Esophagus squamous epithelium (tissue), 5 donors: ENCODE measurements at regions not wholly inside any gene's neighbourhood (a gene's known extent, or its start where the extent isn't known, plus 50 kb on each side); places are given as distances from the start of the nearest gene placed in this dataset.

Experiments
- DNase-seq: peaks from one replicate; lab custom pipeline; 2025; lab: John Stamatoyannopoulos, UW
- H3K27ac ChIP-seq, 4 donors: fragments of 200-600 bp; sonication (generic); one replicate each; pipeline ENCODE4 v1.5.1; 2016 to 2019; ENCODE audit warnings: mild to moderate bottlenecking in 1 of 4
- H3K27me3 ChIP-seq, 4 donors: fragments of 200-600 bp; sonication (generic); 1 replicate in 3 of 4; 2 replicates in 1 of 4; pipeline versions ENCODE4 v1.5.1 to v1.6.0; 2017 to 2021; ENCODE audit warnings: antibody characterized with exemption in 1 of 4
- H3K36me3 ChIP-seq, 3 donors: fragments of 200-600 bp; sonication (generic); one replicate each; pipeline ENCODE4 v1.5.1; 2016 to 2019
- H3K4me1 ChIP-seq, 3 donors: fragments of 200-600 bp; sonication (generic); one replicate each; pipeline ENCODE4 v1.5.1; 2017 to 2019
- H3K4me3 ChIP-seq, 4 donors: fragments of 200-600 bp; sonication (generic); 1 replicate in 3 of 4; 2 replicates in 1 of 4; pipeline ENCODE4 v1.5.1; 2016 to 2019; ENCODE audit warnings: mild to moderate bottlenecking in 2 of 4, moderate library complexity in 1 of 4
- H3K9me3 ChIP-seq, 3 donors: fragments of 200-600 bp; sonication (generic); one replicate each; pipeline ENCODE4 v1.5.1; 2016 to 2019
- CTCF ChIP-seq, 6 experiments: fragments of 450-650 bp in 4 of 6; fragments of 200-600 bp in 2 of 6; sonication (generic) in 2 of 6; IDR thresholded peaks; one replicate each; pipeline ENCODE4 v1.5.1; 2016 to 2019; ENCODE audit warnings: antibody characterized with exemption in 6 of 6, mild to moderate bottlenecking in 4 of 6, moderate library complexity in 4 of 6
- POLR2A ChIP-seq, 4 donors: fragments of 450-650 bp; IDR thresholded peaks; one replicate each; pipeline ENCODE4 v1.6.1; 2017; ENCODE audit warnings: antibody characterized with exemption in 4 of 4, mild to moderate bottlenecking in 4 of 4, moderate library complexity in 3 of 4
- WGBS, 2 donors: methylation state at CpG; one replicate each; pipeline ENCODE4 v1.1.5; 2018; 5-methylcytosine and 5-hydroxymethylcytosine counted together
- intact Hi-C: fragments of 100-400 bp; cut with DNase I; formaldehyde crosslinking; loops from one replicate; pipeline ENCODE4 v1.15.0; 2022
- donor health status: DM: yes; HTN: yes; CAD: no.

GRCh38 chr6:95489185-95489863 is 88.0 kb upstream of the MANEA start:
- Histone ChIP-seq H3K27ac (no peak overlapping the region), H3K36me3 (no peaks in the 10 kb centered on the region), H3K4me3 (no peak overlapping the region), H3K27me3 (no peaks in the 10 kb centered on the region), H3K4me1 (no peaks in the 10 kb centered on the region), H3K9me3 (no peaks in the 10 kb centered on the region)
- WGBS, 2 donors, result 14 to 27% methylated on average over 3 of the region's 3 CpGs
- DNase-seq, result no peak
- TF ChIP-seq CTCF (IDR thresholded peaks at IDR 0.05), result no peak
- no peak for TF ChIP-seq POLR2A (IDR thresholded peaks at IDR 0.05)
- intact Hi-C loops, result no loop called here

- Histone ChIP-seq H3K9me3 (peaks cover 0 to 9% (median 0%) of the 10 kb centered on the region in 3 donors), H3K36me3 (no peaks in the 10 kb centered on the region), H3K27ac (no peak overlapping the region), H3K4me1 (no peaks in the 10 kb centered on the region), H3K4me3 (no peak overlapping the region), H3K27me3 (no peaks in the 10 kb centered on the region)
- TF ChIP-seq POLR2A (IDR thresholded peaks at IDR 0.05), result no peak
- no peak for DNase-seq
- intact Hi-C loops, result no loop called here
- 84 to 89% methylated on average over 2 to 6 of the region's 28 CpGs for WGBS, 2 donors
Measured at GRCh38 chr6:95496769-95497426, 80.4 kb upstream of the MANEA start.

GRCh38 chr6:95501032-95501904 is 76.1 kb upstream of the MANEA start:
- intact Hi-C loops, result no loop called here
- Histone ChIP-seq H3K4me1 (no peaks in the 10 kb centered on the region), H3K4me3 (no peak overlapping the region), H3K27ac (no peak overlapping the region), H3K9me3 (peaks cover 0 to 13% (median 3%) of the 10 kb centered on the region in 3 donors), H3K36me3 (no peaks in the 10 kb centered on the region), H3K27me3 (no peaks in the 10 kb centered on the region)
- 75 to 87% methylated on average over 3 of the region's 4 CpGs for WGBS, 2 donors
- no peak for DNase-seq
- no peak for TF ChIP-seq CTCF (IDR thresholded peaks at IDR 0.05)

GRCh38 chr6:95503568-95503967 is 73.8 kb upstream of the MANEA start:
- peaks cover 0 to 4% (median 3%) of the 10 kb centered on the region in 3 donors for H3K9me3 ChIP-seq
- intact Hi-C loops, result no loop called here

GRCh38 chr6:95511404-95511803 is 65.9 kb upstream of the MANEA start:
- H3K27me3 ChIP-seq, result no peaks in the 10 kb centered on the region
- no peak overlapping the region for H3K4me3 ChIP-seq
- H3K9me3 ChIP-seq, result no peaks in the 10 kb centered on the region
- no peak for DNase-seq
- TF ChIP-seq CTCF (IDR thresholded peaks at IDR 0.05) (no peak), POLR2A (IDR thresholded peaks at IDR 0.05) (no peak)
- H3K4me1 ChIP-seq, result no peaks in the 10 kb centered on the region
- WGBS, 2 donors, result 34 to 37% methylated on average over 4 of the region's 4 CpGs
- no peaks in the 10 kb centered on the region for H3K36me3 ChIP-seq
- intact Hi-C loops, result no loop called here
- H3K27ac ChIP-seq, result no peak overlapping the region

More at GRCh38 chr6:95503568-95503967, 73.8 kb upstream of the MANEA start:
- no peak for DNase-seq
- Histone ChIP-seq H3K27ac (no peak overlapping the region), H3K4me1 (no peaks in the 10 kb centered on the region), H3K27me3 (no peaks in the 10 kb centered on the region), H3K4me3 (no peak overlapping the region), H3K36me3 (no peaks in the 10 kb centered on the region)
- TF ChIP-seq POLR2A (IDR thresholded peaks at IDR 0.05), result no peak
- no peak for TF ChIP-seq CTCF (IDR thresholded peaks at IDR 0.05)
- 100% methylated on average over 1 of the region's 1 CpG for WGBS, 2 donors
